ENCODE measurements at regions not wholly inside any gene's neighbourhood (a gene's known extent, or its start where the extent isn't known, plus 50 kb on each side); places are given as distances from the start of the nearest gene placed in this dataset.
"Not testable (repeated sequence)": the region's sequence is repeated elsewhere in the genome, so short reads cannot be mapped to it uniquely, and the experiment has no call there.

- not testable (repeated sequence) for TF ChIP-seq CEBPB, USF2 (IDR thresholded peaks at IDR 0.05)
Observed at GRCh38 chr10:109652612-109653011, 270.7 kb downstream of the XPNPEP1 start.
